Cardiac fibroblast (primary cell): ENCODE measurements at regions not wholly inside any gene's neighbourhood (a gene's known extent, or its start where the extent isn't known, plus 50 kb on each side); places are given as distances from the start of the nearest gene placed in this dataset.

ENCODE experiments used
- DNase-seq, 2 donors: peaks; one replicate each; pipeline versions ENCODE4 v3.0.0 to v3.0.0-alpha.2; 2010; ENCODE audit warnings: low read depth in 2 of 2
- H3K4me3 ChIP-seq, 2 donors: replicated peaks in 1 of 2; 1 replicate in 1 of 2; 2 replicates in 1 of 2; pipeline ENCODE4 v1.5.1; 2011; ENCODE audit warnings: low read depth in 2 of 2, low read length in 2 of 2, mild to moderate bottlenecking in 2 of 2, moderate library complexity in 1 of 2
- CTCF ChIP-seq: IDR thresholded peaks from one replicate; pipeline ENCODE4 v1.5.1; 2011; ENCODE audit warnings: low read depth, mild to moderate bottlenecking, low read length, inconsistent platforms

- no peak for DNase-seq
- H3K4me3 ChIP-seq: no peak overlapping the region
- TF ChIP-seq CTCF: no peak
Observed at GRCh38 chr5:71972777-71973473, 134.3 kb upstream of the MAP1B start.

GRCh38 chr5:71973563-71973962, 133.7 kb upstream of the MAP1B start:
- no peak overlapping the region for H3K4me3 ChIP-seq
- no peak for TF ChIP-seq CTCF
- no peak for DNase-seq

- no peak for TF ChIP-seq CTCF
- no peak overlapping the region for H3K4me3 ChIP-seq
- DNase-seq: peak; percentile 15 to 39
Observed at GRCh38 chr5:71974165-71974564, 133.1 kb upstream of the MAP1B start.

GRCh38 chr5:71974622-71975021, 132.7 kb upstream of the MAP1B start:
- peak in 1 of 2 donors; percentile 6 for DNase-seq
- TF ChIP-seq CTCF: no peak
- no peak overlapping the region for H3K4me3 ChIP-seq

GRCh38 chr5:71976449-71976848, 130.8 kb upstream of the MAP1B start:
- no peak for TF ChIP-seq CTCF
- no peak for DNase-seq

GRCh38 chr5:71977311-71977710, 130.0 kb upstream of the MAP1B start:
- no peak for TF ChIP-seq CTCF
- DNase-seq: no peak
- H3K4me3 ChIP-seq: no peak overlapping the region

More at GRCh38 chr5:71976449-71976848, 130.8 kb upstream of the MAP1B start:
- H3K4me3 ChIP-seq: no peak overlapping the region

- no peak for TF ChIP-seq CTCF
- no peak overlapping the region for H3K4me3 ChIP-seq
- DNase-seq: no peak
Observed at GRCh38 chr5:71978216-71978615, 129.1 kb upstream of the MAP1B start.
